Endodermal cell (in vitro differentiated cells): ENCODE measurements at regions not wholly inside any gene's neighbourhood (a gene's known extent, or its start where the extent isn't known, plus 50 kb on each side); places are given as distances from the start of the nearest gene placed in this dataset.

Source experiments
- DNase-seq: peaks from one replicate; pipeline ENCODE4 v3.0.0-alpha.2; 2017
- H3K27ac ChIP-seq: 2 replicates; pipeline ENCODE4 v1.5.1; 2013; ENCODE audit warnings: mild to moderate bottlenecking, low read depth, low read length, moderate library complexity
- H3K27me3 ChIP-seq: 2 replicates; pipeline ENCODE4 v1.6.1; 2013; ENCODE audit warnings: mild to moderate bottlenecking, low read length, moderate library complexity; ENCODE audit not compliant: insufficient read depth, control insufficient read depth, poor library complexity, severe bottlenecking
- H3K36me3 ChIP-seq: 2 replicates; pipeline ENCODE4 v1.7.0; 2013; ENCODE audit warnings: mild to moderate bottlenecking, low read length, moderate library complexity; ENCODE audit not compliant: control insufficient read depth, insufficient read depth
- H3K4me1 ChIP-seq: one replicate; pipeline ENCODE4 v1.7.0; 2013; ENCODE audit warnings: low read length; ENCODE audit not compliant: control insufficient read depth, insufficient read depth
- H3K4me3 ChIP-seq: 2 replicates; pipeline ENCODE4 v1.5.1; 2013; ENCODE audit warnings: mild to moderate bottlenecking, low read length, moderate library complexity
- H3K9ac ChIP-seq: 2 replicates; pipeline ENCODE4 v1.6.1; 2013; ENCODE audit warnings: mild to moderate bottlenecking, low read length, moderate library complexity; ENCODE audit not compliant: poor library complexity, severe bottlenecking; ENCODE audit errors: extremely low read depth
- H3K9me3 ChIP-seq: 2 replicates; pipeline ENCODE4 v1.6.1; 2013; ENCODE audit warnings: mild to moderate bottlenecking, low read length, moderate library complexity; ENCODE audit not compliant: control insufficient read depth
- H3K27ac Mint-ChIP-seq: 2 replicates; pipeline ENCODE4 v1.8.0; 2020; ENCODE audit warnings: mixed read lengths
- H3K27me3 Mint-ChIP-seq: 2 replicates; pipeline ENCODE4 v1.8.0; 2021; ENCODE audit warnings: mild to moderate bottlenecking, mixed read lengths; ENCODE audit not compliant: insufficient read depth
- H3K36me3 Mint-ChIP-seq: 2 replicates; pipeline ENCODE4 v1.8.0; 2020; ENCODE audit warnings: low read depth, mixed read lengths
- H3K4me1 Mint-ChIP-seq: 2 replicates; pipeline ENCODE4 v1.8.0; 2020; ENCODE audit warnings: mixed read lengths
- H3K4me3 Mint-ChIP-seq: 2 replicates; pipeline ENCODE4 v1.8.0; 2020; ENCODE audit warnings: mild to moderate bottlenecking, moderate library complexity, mixed read lengths
- H3K9me3 Mint-ChIP-seq: 2 replicates; pipeline ENCODE4 v1.8.0; 2020; ENCODE audit warnings: mild to moderate bottlenecking, mixed read lengths
- CTCF ChIP-seq: fragments of 200-600 bp; sonication (generic); conservative IDR thresholded peaks from 2 replicates; pipeline ENCODE4 v1.5.0; 2021; ENCODE audit warnings: antibody characterized with exemption, mild to moderate bottlenecking
- WGBS, 2 experiments: methylation state at CpG; one replicate each; pipeline versions ENCODE4 v1.1.5 to v1.1.7; 2013; ENCODE audit warnings: missing lambda C conversion rate in 2 of 2, mixed read lengths in 1 of 2; ENCODE audit not compliant: insufficient coverage in 1 of 2, insufficient read length in 1 of 2; 5-methylcytosine and 5-hydroxymethylcytosine counted together

DNA sequence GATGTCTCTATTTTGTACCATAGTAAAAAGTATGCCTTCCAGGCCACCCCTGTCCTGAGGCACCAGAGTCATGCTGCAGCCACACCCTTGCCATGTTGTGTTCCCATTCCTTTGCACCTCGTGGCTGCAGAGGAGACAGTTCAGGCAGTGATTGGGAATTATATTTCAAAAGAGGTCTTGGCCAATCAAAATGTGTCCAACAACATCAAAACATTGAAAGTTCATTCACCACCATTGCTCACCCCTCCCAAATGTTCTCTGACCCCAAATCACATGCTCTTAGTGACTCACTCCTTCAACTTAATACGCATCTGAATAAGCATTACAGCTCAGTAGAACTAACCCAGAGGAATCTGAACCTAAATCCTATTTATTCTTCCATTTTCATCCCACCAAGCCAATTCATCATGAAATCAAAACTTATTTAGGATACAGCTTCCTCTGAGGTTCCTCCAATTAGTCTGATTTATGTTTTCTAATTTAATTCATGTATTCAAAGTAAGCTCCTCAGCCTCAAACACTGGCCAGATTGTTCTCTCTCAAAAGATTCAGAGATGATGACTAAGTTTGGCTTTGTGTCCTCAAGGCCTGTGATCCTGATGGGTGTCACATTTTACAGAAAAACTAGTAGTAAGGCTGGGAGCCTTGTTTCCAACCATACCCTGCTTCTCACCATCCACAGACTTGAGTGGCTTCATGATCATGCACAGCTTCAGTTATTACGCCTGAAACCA is 323.2 kb upstream of the INTU start:
- Histone ChIP-seq H3K4me3 (no peak overlapping the region), H3K9me3 (peaks cover 18% of the 10 kb centered on the region), H3K9ac (no peak overlapping the region), H3K4me1 (no peaks in the 10 kb centered on the region), H3K27me3 (no peaks in the 10 kb centered on the region), H3K27ac (no peak overlapping the region), H3K36me3 (no peaks in the 10 kb centered on the region)
- Mint-ChIP-seq H3K27me3 (no peaks in the 10 kb centered on the region), H3K4me1 (no peaks in the 10 kb centered on the region), H3K27ac (peak overlapping the region; percentile 11), H3K36me3 (peaks cover 5% of the 10 kb centered on the region), H3K9me3 (peaks cover 25% of the 10 kb centered on the region), H3K4me3 (no peak overlapping the region)
- DNase-seq, result no peak
- 80 to 87% methylated on average over 1 to 3 of the region's 3 CpGs for WGBS, 2 experiments
- no peak for TF ChIP-seq CTCF

GRCh38 chr4:127311371-127311770 is 321.4 kb upstream of the INTU start:
- H3K36me3 ChIP-seq, result no peaks in the 10 kb centered on the region
- peaks cover 5% of the 10 kb centered on the region for H3K36me3 Mint-ChIP-seq
- no peaks in the 10 kb centered on the region for H3K4me1 Mint-ChIP-seq
- H3K27ac Mint-ChIP-seq, result no peak overlapping the region
- no peak overlapping the region for H3K9ac ChIP-seq
- no peak overlapping the region for H3K27ac ChIP-seq
- H3K9me3 Mint-ChIP-seq, result peaks cover 26% of the 10 kb centered on the region
- no peak overlapping the region for H3K4me3 ChIP-seq
- H3K27me3 Mint-ChIP-seq, result no peaks in the 10 kb centered on the region
- H3K9me3 ChIP-seq, result peaks cover 23% of the 10 kb centered on the region
- H3K4me3 Mint-ChIP-seq, result no peak overlapping the region
- DNase-seq, result no peak
- WGBS, 2 experiments, result 91% methylated on average over 1 of the region's 1 CpG; no CpG with 5 or more reads in 1 of the 2 experiments
- H3K4me1 ChIP-seq, result no peaks in the 10 kb centered on the region
- no peaks in the 10 kb centered on the region for H3K27me3 ChIP-seq
- no peak for TF ChIP-seq CTCF

DNA sequence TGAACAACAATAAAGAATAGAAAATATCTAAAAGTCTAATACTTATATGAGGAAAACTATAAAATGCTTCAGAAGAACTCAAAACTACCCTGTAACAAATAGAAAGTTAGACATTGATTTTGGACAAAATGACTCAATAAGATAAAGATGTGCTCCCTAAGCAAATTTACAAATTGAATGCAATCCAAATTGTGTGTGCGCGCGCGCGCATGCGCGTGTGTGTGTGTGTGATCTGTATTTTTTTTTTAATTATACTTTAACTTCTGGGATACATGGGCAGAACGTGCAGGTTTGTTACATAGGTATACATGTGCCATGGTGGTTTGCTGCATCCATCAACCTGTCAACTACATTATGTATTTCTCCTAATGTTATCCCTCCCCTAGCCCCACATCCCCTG is 320.8 kb upstream of the INTU start:
- Histone ChIP-seq H3K4me3 (no peak overlapping the region), H3K27me3 (no peaks in the 10 kb centered on the region), H3K9ac (no peak overlapping the region), H3K9me3 (peaks cover 23% of the 10 kb centered on the region), H3K4me1 (no peaks in the 10 kb centered on the region), H3K36me3 (no peaks in the 10 kb centered on the region), H3K27ac (no peak overlapping the region)
- Mint-ChIP-seq H3K4me3 (no peak overlapping the region), H3K27me3 (no peaks in the 10 kb centered on the region), H3K4me1 (no peaks in the 10 kb centered on the region), H3K36me3 (peaks cover 5% of the 10 kb centered on the region), H3K9me3 (peaks cover 26% of the 10 kb centered on the region), H3K27ac (no peak overlapping the region)
- no peak for TF ChIP-seq CTCF
- 81% methylated on average over 6 of the region's 8 CpGs; no CpG with 5 or more reads in 1 of the 2 experiments for WGBS, 2 experiments
- no peak for DNase-seq
